ENCODE measurements at regions not wholly inside any gene's neighbourhood (a gene's known extent, or its start where the extent isn't known, plus 50 kb on each side); places are given as distances from the start of the nearest gene placed in this dataset.
"Not testable (repeated sequence)": the region's sequence is repeated elsewhere in the genome, so short reads cannot be mapped to it uniquely, and the experiment has no call there.

DNA sequence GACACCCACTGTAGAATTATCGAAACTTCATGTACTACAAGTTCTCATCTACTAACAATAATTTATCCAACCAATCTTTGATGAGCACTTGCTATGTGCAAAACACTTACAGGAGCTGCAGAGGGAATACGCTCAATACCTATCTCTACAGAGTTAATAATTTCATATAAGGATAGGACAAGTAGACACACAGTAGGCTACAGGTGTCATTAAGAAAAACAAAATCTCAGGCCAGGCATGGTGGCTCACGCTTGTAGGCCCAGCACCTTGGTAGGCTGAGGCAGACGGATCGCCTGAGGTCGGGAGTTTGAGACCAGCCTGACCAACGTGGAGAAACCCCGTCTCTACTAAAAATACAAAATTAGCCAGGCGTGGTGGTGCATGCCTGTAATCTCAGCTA is 91.3 kb upstream of the PLEKHM1 start:
- TF ChIP-seq, protein P1, sequence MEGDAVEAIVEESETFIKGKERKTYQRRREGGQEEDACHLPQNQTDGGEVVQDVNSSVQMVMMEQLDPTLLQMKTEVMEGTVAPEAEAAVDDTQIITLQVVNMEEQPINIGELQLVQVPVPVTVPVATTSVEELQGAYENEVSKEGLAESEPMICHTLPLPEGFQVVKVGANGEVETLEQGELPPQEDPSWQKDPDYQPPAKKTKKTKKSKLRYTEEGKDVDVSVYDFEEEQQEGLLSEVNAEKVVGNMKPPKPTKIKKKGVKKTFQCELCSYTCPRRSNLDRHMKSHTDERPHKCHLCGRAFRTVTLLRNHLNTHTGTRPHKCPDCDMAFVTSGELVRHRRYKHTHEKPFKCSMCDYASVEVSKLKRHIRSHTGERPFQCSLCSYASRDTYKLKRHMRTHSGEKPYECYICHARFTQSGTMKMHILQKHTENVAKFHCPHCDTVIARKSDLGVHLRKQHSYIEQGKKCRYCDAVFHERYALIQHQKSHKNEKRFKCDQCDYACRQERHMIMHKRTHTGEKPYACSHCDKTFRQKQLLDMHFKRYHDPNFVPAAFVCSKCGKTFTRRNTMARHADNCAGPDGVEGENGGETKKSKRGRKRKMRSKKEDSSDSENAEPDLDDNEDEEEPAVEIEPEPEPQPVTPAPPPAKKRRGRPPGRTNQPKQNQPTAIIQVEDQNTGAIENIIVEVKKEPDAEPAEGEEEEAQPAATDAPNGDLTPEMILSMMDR (IDR thresholded peaks at IDR 0.05), result no peak
- TF ChIP-seq POLR2AphosphoS5 (IDR thresholded peaks at IDR 0.05) (no peak), POLR2A (IDR thresholded peaks at IDR 0.05) (no peak)

GRCh38 chr17:45584092-45585036 is 93.8 kb upstream of the PLEKHM1 start:
- peak overlapping the region; percentile 58 to 79 (median 64) for H3K4me3 ChIP-seq
- no peaks in the 10 kb centered on the region for H3K9me3 ChIP-seq
- no peaks in the 10 kb centered on the region for H3K36me3 ChIP-seq
- H3K27ac ChIP-seq, result peak overlapping the region; percentile 81 to 83
- DNase-seq (ENCODE audit: low spot score in 2 of 2), result peak in 1 of 2 donors; percentile 76
- intact Hi-C loops (cut with DNase I; ENCODE audit: low total_unique reads), result no loop called here
- no peaks in the 10 kb centered on the region for H3K4me1 ChIP-seq
- H3K27me3 ChIP-seq, result no peaks in the 10 kb centered on the region
- peak in 1 of 3 donors; percentile 29 for TF ChIP-seq POLR2AphosphoS5 (IDR thresholded peaks at IDR 0.05)
- no peak for TF ChIP-seq POLR2A (IDR thresholded peaks at IDR 0.05)
- TF ChIP-seq, protein P1 (IDR thresholded peaks at IDR 0.05), result no peak

More for the DNA sequence above, 91.3 kb upstream of the PLEKHM1 start:
- Histone ChIP-seq H3K4me3 (no peak overlapping the region), H3K4me1 (no peaks in the 10 kb centered on the region), H3K27ac (no peak overlapping the region), H3K36me3 (no peaks in the 10 kb centered on the region), H3K9me3 (no peaks in the 10 kb centered on the region), H3K27me3 (no peaks in the 10 kb centered on the region)
- intact Hi-C loops (cut with DNase I; ENCODE audit: low total_unique reads), result no loop called here
- no peak for DNase-seq (ENCODE audit: low spot score in 2 of 2)

DNA sequence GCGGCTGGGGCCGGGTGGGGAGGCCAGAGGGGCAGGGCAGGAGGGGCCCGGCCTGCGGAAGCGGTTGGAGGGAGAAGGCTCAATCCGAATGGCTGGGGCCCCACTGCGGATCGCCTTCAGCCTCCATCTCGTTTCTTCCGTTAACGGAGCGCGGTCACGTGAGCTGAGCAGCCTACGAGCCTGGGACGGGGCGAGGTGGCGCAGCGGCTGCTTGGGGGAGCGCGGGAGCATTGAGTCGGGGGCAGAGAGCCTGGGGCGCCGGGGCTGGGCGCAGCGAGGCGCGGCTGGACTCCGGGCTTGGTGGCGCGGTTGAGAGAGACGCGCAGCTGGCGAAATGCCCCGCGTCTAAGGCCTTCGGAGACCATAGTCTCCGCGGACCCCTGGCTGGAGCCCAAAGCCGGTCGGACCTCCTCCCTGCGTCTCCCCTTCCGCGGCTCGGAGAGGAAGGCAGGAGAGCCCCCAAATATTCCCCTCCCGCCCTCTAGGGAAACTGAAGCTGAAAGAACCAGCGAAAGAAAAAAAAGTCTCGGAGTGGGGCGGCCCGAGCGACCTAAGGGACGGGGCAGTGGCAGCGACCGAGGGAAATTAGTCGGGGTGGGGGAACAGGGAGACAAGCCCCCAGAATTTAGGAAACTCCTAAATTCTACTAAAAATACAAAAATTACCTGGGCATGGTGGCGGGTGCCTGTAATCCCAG is 94.7 kb upstream of the PLEKHM1 start:
- intact Hi-C loops (cut with DNase I; ENCODE audit: low total_unique reads); H3K36me3 ChIP-seq; H3K9me3 ChIP-seq; H3K4me1 ChIP-seq; H3K27me3 ChIP-seq: not testable (repeated sequence)
- Histone ChIP-seq H3K4me3 (peak overlapping the region; percentile 58 to 79 (median 64)), H3K27ac (peak overlapping the region; percentile 81 to 83)
- peak; percentile 58 to 73 for DNase-seq (ENCODE audit: low spot score in 2 of 2)

DNA sequence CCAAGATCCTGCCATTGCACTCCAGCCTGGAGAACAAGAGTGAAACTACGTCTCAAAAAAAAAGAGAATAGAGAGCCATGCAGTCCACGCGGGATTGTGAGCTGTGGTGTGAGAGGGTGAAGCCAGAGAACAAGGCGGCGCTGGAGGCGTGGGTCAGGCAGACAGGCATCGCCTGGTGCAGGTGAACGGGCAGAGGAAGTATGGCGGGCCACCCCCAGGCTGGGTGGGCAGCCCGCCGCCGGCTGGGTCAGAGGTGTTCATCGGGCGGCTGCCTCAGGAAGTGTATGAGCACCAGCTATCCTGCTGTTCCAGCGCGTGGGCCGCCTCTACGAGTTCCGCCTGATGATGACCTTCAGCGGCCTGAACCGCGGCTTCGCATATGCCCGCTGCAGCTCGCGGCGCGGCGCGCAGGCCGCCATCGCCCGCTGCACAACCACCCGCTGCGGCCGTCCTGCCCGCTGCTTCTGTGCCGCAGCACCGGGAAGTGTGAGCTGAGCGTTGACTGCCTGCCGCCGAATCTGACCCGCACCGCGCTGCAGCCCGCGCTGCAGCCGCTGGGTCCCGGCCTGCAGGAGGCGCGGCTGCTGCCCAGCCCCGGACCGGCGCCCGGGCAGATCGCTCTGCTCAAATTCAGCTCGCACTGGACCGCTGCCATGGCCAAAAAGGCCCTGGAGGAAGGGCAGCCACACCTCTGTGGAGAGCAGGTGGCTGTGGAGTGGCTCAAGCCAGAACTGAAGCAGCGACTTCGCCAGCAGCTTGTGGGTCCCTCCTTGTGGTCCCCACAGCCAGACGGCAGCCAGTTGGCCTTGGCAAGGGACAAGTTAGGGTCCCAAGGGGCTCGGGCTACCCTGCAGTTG is 95.5 kb upstream of the PLEKHM1 start:
- H3K9me3 ChIP-seq; H3K4me1 ChIP-seq; H3K36me3 ChIP-seq; DNase-seq (ENCODE audit: low spot score in 2 of 2); H3K27me3 ChIP-seq; intact Hi-C loops (cut with DNase I; ENCODE audit: low total_unique reads): not testable (repeated sequence)
- Histone ChIP-seq H3K4me3 (peak overlapping the region; percentile 58 to 79 (median 64)), H3K27ac (peak overlapping the region; percentile 15 to 81)

GRCh38 chr17:45586651-45586934 is 96.1 kb upstream of the PLEKHM1 start:
- H3K27ac ChIP-seq, result peak overlapping the region in 1 of 2 donors; percentile 15
- H3K27me3 ChIP-seq; H3K9me3 ChIP-seq; H3K36me3 ChIP-seq; intact Hi-C loops (cut with DNase I; ENCODE audit: low total_unique reads); H3K4me1 ChIP-seq; DNase-seq (ENCODE audit: low spot score in 2 of 2): not testable (repeated sequence)
- peak overlapping the region in 2 of 3 donors; percentile 64 to 79 for H3K4me3 ChIP-seq

GRCh38 chr17:45592433-45592923 is 102.0 kb upstream of the PLEKHM1 start:
- intact Hi-C loops (cut with DNase I; ENCODE audit: low total_unique reads); H3K4me3 ChIP-seq; H3K36me3 ChIP-seq; H3K27me3 ChIP-seq; H3K4me1 ChIP-seq; H3K27ac ChIP-seq; H3K9me3 ChIP-seq: not testable (repeated sequence)
- TF ChIP-seq, protein P1 (IDR thresholded peaks at IDR 0.05), result peak; percentile 60 to 73 (median 71)
- DNase-seq (ENCODE audit: low spot score in 2 of 2), result peak; percentile 54 to 77

DNA sequence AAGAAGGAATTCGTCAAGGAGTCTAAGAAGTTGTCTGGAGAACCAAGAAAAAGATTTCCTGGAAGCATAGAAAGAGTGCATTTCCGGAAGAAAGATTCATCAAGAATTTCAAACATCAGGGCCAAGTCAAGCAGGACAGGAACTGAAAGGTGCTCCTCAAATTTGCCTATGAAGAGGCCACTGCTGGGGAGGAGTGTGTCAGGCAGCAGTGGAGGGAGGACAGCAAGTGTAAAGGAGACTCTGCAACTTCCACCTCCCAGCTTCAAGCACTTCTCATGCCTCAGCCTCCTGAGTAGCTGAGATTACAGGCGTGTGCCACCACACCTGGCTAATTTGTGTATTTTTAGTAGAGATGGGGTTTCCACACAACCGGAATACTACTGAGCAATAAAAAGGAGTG is 105.8 kb upstream of the PLEKHM1 start:
- H3K36me3 ChIP-seq; H3K27ac ChIP-seq; H3K27me3 ChIP-seq; H3K4me1 ChIP-seq; H3K9me3 ChIP-seq; H3K4me3 ChIP-seq; intact Hi-C loops (cut with DNase I; ENCODE audit: low total_unique reads); DNase-seq (ENCODE audit: low spot score in 2 of 2): not testable (repeated sequence)

GRCh38 chr17:45600052-45601012 is 109.8 kb upstream of the PLEKHM1 start:
- H3K9me3 ChIP-seq; H3K27ac ChIP-seq; H3K4me3 ChIP-seq; H3K4me1 ChIP-seq; DNase-seq (ENCODE audit: low spot score in 2 of 2); H3K36me3 ChIP-seq; H3K27me3 ChIP-seq; intact Hi-C loops (cut with DNase I; ENCODE audit: low total_unique reads): not testable (repeated sequence)

Measured in breast epithelium (tissue), 4 donors.